Smooth muscle cell (in vitro differentiated cells): ENCODE measurements at regions not wholly inside any gene's neighbourhood (a gene's known extent, or its start where the extent isn't known, plus 50 kb on each side); places are given as distances from the start of the nearest gene placed in this dataset.

Source experiments
- DNase-seq: peaks from one replicate; lab custom pipeline; 2025; ENCODE audit not compliant: unreplicated experiment; lab: John Stamatoyannopoulos, UW
- H2AFZ ChIP-seq: fragments of 200-600 bp; sonication (generic); 2 replicates; pipeline ENCODE4 v1.6.0; 2016; ENCODE audit warnings: antibody characterized with exemption, low read depth, mild to moderate bottlenecking
- H3F3A ChIP-seq: fragments of 200-600 bp; sonication (generic); 2 replicates; pipeline ENCODE4 v1.6.0; 2017; ENCODE audit warnings: antibody characterized with exemption, low read depth
- H3K27ac ChIP-seq: fragments of 200-600 bp; sonication (generic); 2 replicates; pipeline ENCODE4 v1.5.1; 2016; ENCODE audit warnings: low read depth, mild to moderate bottlenecking
- H3K27me3 ChIP-seq: fragments of 200-600 bp; sonication (generic); 2 replicates; pipeline ENCODE4 v1.6.1; 2016; ENCODE audit warnings: low read depth, mild to moderate bottlenecking
- H3K36me3 ChIP-seq: fragments of 200-600 bp; sonication (generic); 2 replicates; pipeline ENCODE4 v1.5.1; 2016; ENCODE audit warnings: low read depth
- H3K4me1 ChIP-seq: fragments of 200-600 bp; sonication (generic); 2 replicates; pipeline ENCODE4 v1.5.1; 2016; ENCODE audit warnings: low read depth
- H3K4me2 ChIP-seq: fragments of 200-600 bp; sonication (generic); 2 replicates; pipeline ENCODE4 v1.6.0; 2016; ENCODE audit warnings: mild to moderate bottlenecking
- H3K4me3 ChIP-seq: fragments of 200-600 bp; sonication (generic); 2 replicates; pipeline ENCODE4 v1.5.1; 2016; ENCODE audit warnings: mild to moderate bottlenecking
- H3K79me2 ChIP-seq: fragments of 200-600 bp; sonication (generic); 2 replicates; pipeline ENCODE4 v1.6.0; 2016; ENCODE audit warnings: low read depth, mild to moderate bottlenecking
- H3K9ac ChIP-seq: fragments of 200-600 bp; sonication (generic); 2 replicates; pipeline ENCODE4 v1.6.0; 2016; ENCODE audit warnings: low read depth
- H3K9me3 ChIP-seq: fragments of 200-600 bp; sonication (generic); replicated peaks from 2 replicates; pipeline ENCODE4 v1.5.1; 2016; ENCODE audit warnings: low read depth
- H4K20me1 ChIP-seq: fragments of 200-600 bp; sonication (generic); 2 replicates; pipeline ENCODE4 v1.6.0; 2016; ENCODE audit warnings: low read depth
- CTCF ChIP-seq: fragments of 200-600 bp; sonication (generic); IDR thresholded peaks from 2 replicates; pipeline ENCODE4 v1.5.1; 2017; ENCODE audit warnings: borderline replicate concordance, mild to moderate bottlenecking, antibody characterized with exemption; ENCODE audit not compliant: insufficient read depth, poor library complexity, severe bottlenecking
- WGBS: methylation state at CpG from one replicate; pipeline ENCODE4 v1.1.7; 2016; ENCODE audit warnings: low lambda C conversion rate; 5-methylcytosine and 5-hydroxymethylcytosine counted together

GRCh38 chr5:167177736-167178135 lies 1113.7 kb upstream of the WWC1 start:
- WGBS: 91% methylated on average over 4 of the region's 4 CpGs
- Histone ChIP-seq H3K79me2 (no peaks in the 10 kb centered on the region), H3K36me3 (no peaks in the 10 kb centered on the region), H3K4me2 (no peak overlapping the region), H3K27me3 (no peaks in the 10 kb centered on the region), H3F3A (no peaks in the 10 kb centered on the region), H4K20me1 (no peaks in the 10 kb centered on the region), H3K4me1 (no peaks in the 10 kb centered on the region), H3K9ac (no peak overlapping the region), H2AFZ (no peak overlapping the region), H3K27ac (no peak overlapping the region), H3K9me3 (no peaks in the 10 kb centered on the region), H3K4me3 (no peak overlapping the region)
- TF ChIP-seq CTCF: no peak
- DNase-seq: no peak

- Histone ChIP-seq H2AFZ (no peak overlapping the region), H3K27ac (no peak overlapping the region), H3K27me3 (no peaks in the 10 kb centered on the region), H3F3A (no peaks in the 10 kb centered on the region), H3K9ac (no peak overlapping the region), H3K4me2 (no peak overlapping the region), H4K20me1 (no peaks in the 10 kb centered on the region), H3K4me3 (no peak overlapping the region), H3K9me3 (no peaks in the 10 kb centered on the region), H3K79me2 (no peaks in the 10 kb centered on the region), H3K4me1 (no peaks in the 10 kb centered on the region), H3K36me3 (no peaks in the 10 kb centered on the region)
- TF ChIP-seq CTCF: no peak
- 93% methylated on average over 7 of the region's 7 CpGs for WGBS
- DNase-seq: no peak
These were observed 1110.5 kb upstream of the WWC1 start for GRCh38 chr5:167180906-167181305.

GRCh38 chr5:167205881-167206280 lies 1085.6 kb upstream of the WWC1 start:
- H3K9ac ChIP-seq: no peak overlapping the region
- H3F3A ChIP-seq: no peaks in the 10 kb centered on the region
- H3K79me2 ChIP-seq: no peaks in the 10 kb centered on the region
- no peak overlapping the region for H2AFZ ChIP-seq
- DNase-seq: no peak
- H3K4me1 ChIP-seq: no peaks in the 10 kb centered on the region
- WGBS: 95% methylated on average over 6 of the region's 6 CpGs
- H3K4me2 ChIP-seq: no peak overlapping the region
- no peak overlapping the region for H3K4me3 ChIP-seq
- H3K27me3 ChIP-seq: no peaks in the 10 kb centered on the region
- TF ChIP-seq CTCF: no peak
- H3K27ac ChIP-seq: no peak overlapping the region
- no peaks in the 10 kb centered on the region for H3K36me3 ChIP-seq
- H4K20me1 ChIP-seq: no peaks in the 10 kb centered on the region
- H3K9me3 ChIP-seq: no peaks in the 10 kb centered on the region

- Histone ChIP-seq H2AFZ (no peak overlapping the region), H3F3A (no peaks in the 10 kb centered on the region), H3K36me3 (no peaks in the 10 kb centered on the region), H3K4me3 (no peak overlapping the region), H3K27me3 (no peaks in the 10 kb centered on the region), H3K9me3 (no peaks in the 10 kb centered on the region), H3K4me2 (no peak overlapping the region), H4K20me1 (no peaks in the 10 kb centered on the region), H3K9ac (no peak overlapping the region), H3K27ac (no peak overlapping the region), H3K79me2 (no peaks in the 10 kb centered on the region), H3K4me1 (no peaks in the 10 kb centered on the region)
- TF ChIP-seq CTCF: no peak
- 98% methylated on average over 7 of the region's 7 CpGs for WGBS
- no peak for DNase-seq
These were observed 1084.4 kb upstream of the WWC1 start for GRCh38 chr5:167207081-167207480.
